ENCODE measurements at regions not wholly inside any gene's neighbourhood (a gene's known extent, or its start where the extent isn't known, plus 50 kb on each side); places are given as distances from the start of the nearest gene placed in this dataset.
A peak's percentile ranks its signal among the peaks of the same experiment; 100 is the strongest.

- DNase-seq: no peak
Measured at GRCh38 chr9:26026423-26027100, 348.3 kb upstream of the TUSC1 start.

- peak; percentile 72 for DNase-seq
Measured at GRCh38 chr9:26013199-26013598, 335.0 kb upstream of the TUSC1 start.

GRCh38 chr9:26012797-26013196 lies 334.6 kb upstream of the TUSC1 start:
- no peak for DNase-seq

- DNase-seq: peak; percentile 96
Measured at GRCh38 chr9:25994605-25995004, 316.4 kb upstream of the TUSC1 start.

- no peak for DNase-seq
Measured at GRCh38 chr9:25990376-25990775, 312.1 kb upstream of the TUSC1 start.

GRCh38 chr9:25975667-25976066 lies 297.4 kb upstream of the TUSC1 start:
- DNase-seq: no peak

GRCh38 chr9:25964239-25964638 lies 286.0 kb upstream of the TUSC1 start:
- DNase-seq: peak; percentile 94

GRCh38 chr9:25960178-25960577 lies 281.9 kb upstream of the TUSC1 start:
- no peak for DNase-seq

- no peak for DNase-seq
Measured at GRCh38 chr9:25954209-25954608, 276.0 kb upstream of the TUSC1 start.

- no peak for DNase-seq
Measured at GRCh38 chr9:25948182-25948581, 269.9 kb upstream of the TUSC1 start.

GRCh38 chr9:25939126-25939525 lies 260.9 kb upstream of the TUSC1 start:
- no peak for DNase-seq

- DNase-seq: no peak
Measured at GRCh38 chr9:25936031-25936430, 257.8 kb upstream of the TUSC1 start.

- DNase-seq: no peak
Measured at GRCh38 chr9:25935188-25935587, 256.9 kb upstream of the TUSC1 start.

- DNase-seq: no peak
Measured at GRCh38 chr9:25918761-25919160, 240.5 kb upstream of the TUSC1 start.

- no peak for DNase-seq
Measured at GRCh38 chr9:25917731-25918362, 239.6 kb upstream of the TUSC1 start.

GRCh38 chr9:25913806-25914205 lies 235.6 kb upstream of the TUSC1 start:
- DNase-seq: no peak

GRCh38 chr9:25904701-25905100 lies 226.5 kb upstream of the TUSC1 start:
- no peak for DNase-seq

GRCh38 chr9:25891527-25891926 lies 213.3 kb upstream of the TUSC1 start:
- DNase-seq: no peak

- DNase-seq: no peak
Measured at GRCh38 chr9:25889661-25890060, 211.4 kb upstream of the TUSC1 start.

GRCh38 chr9:25876248-25876647 lies 198.0 kb upstream of the TUSC1 start:
- DNase-seq: no peak

- no peak for DNase-seq
Measured at GRCh38 chr9:25864509-25864908, 186.3 kb upstream of the TUSC1 start.

- no peak for DNase-seq
Measured at GRCh38 chr9:25861421-25861820, 183.2 kb upstream of the TUSC1 start.

- DNase-seq: peak; percentile 34
Measured at GRCh38 chr9:25857147-25857546, 178.9 kb upstream of the TUSC1 start.

GRCh38 chr9:25850803-25851202 lies 172.6 kb upstream of the TUSC1 start:
- DNase-seq: peak; percentile 5

- no peak for DNase-seq
Measured at GRCh38 chr9:25845867-25846266, 167.6 kb upstream of the TUSC1 start.

Data from OCI-M1 (cell line).